OCI-LY1 (cell line): ENCODE measurements at regions not wholly inside any gene's neighbourhood (a gene's known extent, or its start where the extent isn't known, plus 50 kb on each side); places are given as distances from the start of the nearest gene placed in this dataset.
A peak's percentile ranks its signal among the peaks of the same experiment; 100 is the strongest.

Source experiments
- EZH2 ChIP-seq: fragments of 200-600 bp; sonication (generic), shearing (Covaris generic); IDR thresholded peaks from 2 replicates; pipeline ENCODE4 v1.8.0; 2017; ENCODE audit warnings: borderline replicate concordance, mixed run types, mild to moderate bottlenecking, antibody characterized with exemption, low read length, moderate library complexity, mixed read lengths
- TF ChIP-seq, protein P1 (sequence below): fragments of 200-600 bp; sonication (generic), shearing (Covaris generic); IDR thresholded peaks from 2 replicates; pipeline ENCODE4 v1.5.1; 2017; ENCODE audit warnings: mild to moderate bottlenecking, antibody characterized with exemption, low read length, moderate library complexity, mixed read lengths

DNA sequence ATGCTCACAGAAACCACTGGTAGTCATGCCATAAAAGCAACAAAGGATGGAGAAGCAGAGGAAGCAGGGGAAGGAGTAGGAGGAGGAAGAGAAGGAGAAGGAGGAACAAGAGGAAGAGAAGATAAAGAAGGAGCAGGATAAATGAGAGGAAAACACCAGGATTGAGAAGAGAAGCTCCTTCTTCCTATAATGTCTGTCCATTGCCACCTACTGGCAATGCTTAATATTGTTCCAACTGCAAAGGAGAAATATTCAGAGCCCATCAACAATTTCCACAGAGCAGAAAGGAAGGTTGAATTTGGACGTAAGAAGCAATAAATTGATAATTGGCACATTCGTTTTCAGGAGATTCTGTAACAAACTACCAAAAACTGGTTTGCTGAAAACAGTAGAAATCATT lies 898.4 kb downstream of the SLC16A7 start:
- TF ChIP-seq, protein P1, sequence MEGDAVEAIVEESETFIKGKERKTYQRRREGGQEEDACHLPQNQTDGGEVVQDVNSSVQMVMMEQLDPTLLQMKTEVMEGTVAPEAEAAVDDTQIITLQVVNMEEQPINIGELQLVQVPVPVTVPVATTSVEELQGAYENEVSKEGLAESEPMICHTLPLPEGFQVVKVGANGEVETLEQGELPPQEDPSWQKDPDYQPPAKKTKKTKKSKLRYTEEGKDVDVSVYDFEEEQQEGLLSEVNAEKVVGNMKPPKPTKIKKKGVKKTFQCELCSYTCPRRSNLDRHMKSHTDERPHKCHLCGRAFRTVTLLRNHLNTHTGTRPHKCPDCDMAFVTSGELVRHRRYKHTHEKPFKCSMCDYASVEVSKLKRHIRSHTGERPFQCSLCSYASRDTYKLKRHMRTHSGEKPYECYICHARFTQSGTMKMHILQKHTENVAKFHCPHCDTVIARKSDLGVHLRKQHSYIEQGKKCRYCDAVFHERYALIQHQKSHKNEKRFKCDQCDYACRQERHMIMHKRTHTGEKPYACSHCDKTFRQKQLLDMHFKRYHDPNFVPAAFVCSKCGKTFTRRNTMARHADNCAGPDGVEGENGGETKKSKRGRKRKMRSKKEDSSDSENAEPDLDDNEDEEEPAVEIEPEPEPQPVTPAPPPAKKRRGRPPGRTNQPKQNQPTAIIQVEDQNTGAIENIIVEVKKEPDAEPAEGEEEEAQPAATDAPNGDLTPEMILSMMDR = peak; percentile 52; the same call in 1 of the 2 replicates
- TF ChIP-seq EZH2 = no peak
